LNCaP clone FGC (cell line): ENCODE measurements at regions not wholly inside any gene's neighbourhood (a gene's known extent, or its start where the extent isn't known, plus 50 kb on each side); places are given as distances from the start of the nearest gene placed in this dataset.

Experiments
- DNase-seq: peaks from one replicate; pipeline ENCODE4 v3.0.0-alpha.2; 2011; ENCODE audit warnings: low read depth
- H3K4me3 ChIP-seq: 2 replicates; pipeline ENCODE4 v1.5.1; 2011; ENCODE audit warnings: mild to moderate bottlenecking, low read depth, low read length, control low read depth
- TF ChIP-seq, protein P1 (sequence below): IDR thresholded peaks from 2 replicates; pipeline ENCODE4 v1.5.1; 2012; ENCODE audit warnings: mild to moderate bottlenecking; ENCODE audit not compliant: control insufficient read depth, insufficient read depth; ENCODE audit errors: extremely low read depth

DNA sequence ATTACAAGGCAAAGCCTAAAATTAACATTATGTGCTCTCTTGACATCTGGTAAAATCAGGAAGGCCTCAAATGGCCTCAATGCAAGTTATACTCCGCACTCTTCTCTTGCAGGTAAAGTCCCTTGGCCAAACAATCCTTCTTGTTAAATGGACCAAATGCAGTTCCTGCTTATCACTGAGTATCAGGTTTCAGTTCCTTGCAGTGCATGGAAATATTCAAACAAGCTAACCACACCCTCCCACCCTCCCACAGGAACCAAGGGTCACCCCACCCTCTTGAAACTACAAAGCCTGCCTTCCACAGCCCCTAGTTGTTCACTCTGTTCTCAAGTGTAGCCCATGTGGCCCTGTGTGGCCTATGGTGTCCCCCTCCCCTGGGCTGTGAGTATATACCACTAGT is 171.9 kb upstream of the CADPS start:
- TF ChIP-seq, protein P1, sequence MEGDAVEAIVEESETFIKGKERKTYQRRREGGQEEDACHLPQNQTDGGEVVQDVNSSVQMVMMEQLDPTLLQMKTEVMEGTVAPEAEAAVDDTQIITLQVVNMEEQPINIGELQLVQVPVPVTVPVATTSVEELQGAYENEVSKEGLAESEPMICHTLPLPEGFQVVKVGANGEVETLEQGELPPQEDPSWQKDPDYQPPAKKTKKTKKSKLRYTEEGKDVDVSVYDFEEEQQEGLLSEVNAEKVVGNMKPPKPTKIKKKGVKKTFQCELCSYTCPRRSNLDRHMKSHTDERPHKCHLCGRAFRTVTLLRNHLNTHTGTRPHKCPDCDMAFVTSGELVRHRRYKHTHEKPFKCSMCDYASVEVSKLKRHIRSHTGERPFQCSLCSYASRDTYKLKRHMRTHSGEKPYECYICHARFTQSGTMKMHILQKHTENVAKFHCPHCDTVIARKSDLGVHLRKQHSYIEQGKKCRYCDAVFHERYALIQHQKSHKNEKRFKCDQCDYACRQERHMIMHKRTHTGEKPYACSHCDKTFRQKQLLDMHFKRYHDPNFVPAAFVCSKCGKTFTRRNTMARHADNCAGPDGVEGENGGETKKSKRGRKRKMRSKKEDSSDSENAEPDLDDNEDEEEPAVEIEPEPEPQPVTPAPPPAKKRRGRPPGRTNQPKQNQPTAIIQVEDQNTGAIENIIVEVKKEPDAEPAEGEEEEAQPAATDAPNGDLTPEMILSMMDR, result no peak
- DNase-seq, result no peak
- no peak overlapping the region for H3K4me3 ChIP-seq

DNA sequence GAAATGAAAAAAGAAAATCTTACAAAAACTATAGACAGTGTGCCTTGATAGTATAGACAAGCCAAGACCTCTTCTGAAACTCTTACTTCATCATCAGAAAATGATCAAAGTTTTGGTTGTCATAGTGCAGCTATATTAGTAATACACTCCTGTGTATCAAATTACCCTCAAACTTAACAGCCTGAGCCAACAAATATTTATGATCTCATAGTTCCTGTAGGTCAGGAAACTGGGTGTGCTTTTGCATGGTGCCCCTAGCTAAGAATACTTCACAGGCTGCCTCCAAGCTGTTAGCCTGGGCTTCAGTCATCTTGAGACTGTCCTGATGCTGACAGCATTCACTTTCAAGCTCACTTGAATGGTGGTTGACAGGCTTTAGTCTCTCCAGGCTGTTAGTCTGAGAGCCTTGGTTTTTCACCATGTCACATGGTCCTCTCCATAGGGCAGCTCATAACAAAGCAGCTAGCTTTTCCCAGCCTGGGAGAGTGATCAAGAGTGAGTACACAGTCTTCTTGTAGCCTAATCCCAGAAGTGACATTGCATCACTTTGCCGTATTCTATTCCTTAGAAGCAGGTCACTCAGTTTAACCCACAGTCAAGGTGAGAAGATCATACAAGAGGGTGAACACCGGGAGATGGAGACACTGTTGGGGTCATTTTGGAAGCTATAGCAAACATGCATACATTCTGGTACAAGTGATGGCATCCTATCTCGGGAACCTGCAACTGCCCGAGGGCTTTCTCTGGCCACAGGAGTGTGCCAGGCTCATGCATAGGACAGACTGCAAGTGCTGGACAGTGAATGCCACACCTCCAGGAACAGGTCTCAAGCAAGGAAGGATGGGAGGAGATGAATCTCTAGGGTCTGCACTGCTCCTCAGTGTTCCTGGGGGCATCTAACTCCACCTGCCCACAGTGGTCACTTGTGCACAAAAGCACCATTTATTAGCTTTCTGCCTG is 173.4 kb upstream of the CADPS start:
- DNase-seq, result no peak
- TF ChIP-seq, protein P1, result no peak
- H3K4me3 ChIP-seq, result no peak overlapping the region

DNA sequence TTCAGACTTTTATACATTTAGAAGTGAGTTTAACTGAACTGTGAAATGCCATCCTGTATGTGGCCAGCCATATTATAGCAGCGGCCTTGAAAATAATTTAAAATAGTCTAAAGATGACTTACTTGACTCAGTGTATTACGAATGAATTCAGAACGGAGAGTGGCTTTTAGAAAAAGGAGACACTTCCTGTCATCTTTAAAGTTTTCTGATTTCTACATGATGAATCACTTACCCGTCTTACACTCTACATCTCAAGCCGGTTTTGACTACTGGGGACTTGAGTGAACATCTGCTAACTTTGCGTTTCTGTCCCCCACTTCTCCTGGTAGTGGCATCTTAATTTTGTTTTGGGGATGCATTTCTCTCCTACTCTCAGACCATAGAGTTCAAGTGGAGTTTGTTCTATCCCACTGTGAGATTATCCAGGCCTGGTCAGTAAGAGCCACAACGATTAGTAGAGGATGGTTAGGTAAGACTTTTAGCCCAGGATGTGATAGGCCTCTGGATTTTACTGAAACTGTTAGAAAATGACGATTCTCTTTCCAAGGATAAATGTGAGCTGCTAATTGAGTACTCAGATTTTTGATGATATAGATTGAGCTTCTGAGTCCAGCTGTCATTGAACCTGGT is 175.4 kb upstream of the CADPS start:
- DNase-seq, result no peak
- no peak overlapping the region for H3K4me3 ChIP-seq
- TF ChIP-seq, protein P1, result no peak

DNA sequence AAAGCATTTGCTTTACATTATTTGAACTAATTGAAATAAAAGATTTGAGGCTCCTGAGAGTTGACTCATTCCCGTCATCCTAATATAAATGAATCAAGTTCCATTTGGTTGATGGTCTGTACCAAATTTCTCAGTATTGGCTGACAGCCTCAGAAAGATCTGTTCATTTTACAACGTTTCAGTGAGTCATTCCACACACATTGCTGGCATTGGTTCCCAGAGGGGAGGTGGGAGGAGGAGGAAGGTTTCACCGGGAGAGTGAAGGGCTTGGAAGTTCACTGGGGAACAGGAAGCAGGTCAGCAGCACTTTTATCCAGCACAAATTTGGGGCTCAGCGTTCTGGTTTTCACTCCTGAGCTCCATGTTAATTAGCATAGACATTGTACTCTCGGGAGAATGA is 176.7 kb upstream of the CADPS start:
- DNase-seq, result no peak
- H3K4me3 ChIP-seq, result no peak overlapping the region

DNA sequence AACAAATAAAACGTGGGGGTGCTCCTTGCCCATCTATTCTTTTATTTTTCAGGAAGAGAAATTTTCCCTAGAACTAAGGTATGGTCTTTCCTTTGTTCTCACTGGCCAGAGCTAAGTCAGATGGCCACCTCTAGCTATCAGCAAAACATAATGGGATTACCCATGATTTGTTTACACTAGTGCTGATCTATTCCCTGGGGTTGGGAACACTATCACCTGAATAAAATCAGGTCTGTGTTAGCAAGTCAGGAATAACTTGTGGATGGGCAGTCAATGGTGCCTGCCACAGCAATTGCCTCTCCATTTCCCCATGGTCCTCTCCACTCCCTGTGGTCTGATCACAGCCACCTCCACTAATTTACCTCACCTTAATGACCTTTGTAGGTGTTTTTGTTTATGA is 181.7 kb upstream of the CADPS start:
- DNase-seq, result no peak
- no peak overlapping the region for H3K4me3 ChIP-seq
- TF ChIP-seq, protein P1, result no peak

More for the DNA sequence above, 176.7 kb upstream of the CADPS start:
- TF ChIP-seq, protein P1, result no peak

DNA sequence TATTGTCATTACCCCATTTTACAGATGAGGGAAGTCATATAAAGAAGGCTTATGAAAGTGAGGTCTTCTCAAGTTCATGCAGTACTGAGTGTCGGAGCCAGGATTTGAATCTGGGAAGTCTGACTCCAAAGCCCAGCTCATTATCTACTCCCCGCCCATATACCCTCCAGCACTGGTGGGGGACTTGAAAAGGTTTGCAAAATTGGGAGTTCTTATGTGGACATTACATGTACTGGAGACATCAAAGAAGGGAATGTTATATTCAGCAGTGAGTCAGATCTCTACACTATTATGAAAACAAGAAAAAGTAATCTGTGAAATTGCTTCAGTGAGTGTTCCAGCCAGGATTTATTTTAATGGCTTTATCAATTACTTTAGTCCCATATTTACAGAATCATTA is 185.2 kb upstream of the CADPS start:
- H3K4me3 ChIP-seq, result no peak overlapping the region
- TF ChIP-seq, protein P1, result no peak
- DNase-seq, result no peak
